HEK293 (cell line): ENCODE measurements at regions not wholly inside any gene's neighbourhood (a gene's known extent, or its start where the extent isn't known, plus 50 kb on each side); places are given as distances from the start of the nearest gene placed in this dataset.
"Not testable (repeated sequence)": the region's sequence is repeated elsewhere in the genome, so short reads cannot be mapped to it uniquely, and the experiment has no call there.

Experiments
- CTCF ChIA-PET: fragments of 350-600 bp; formaldehyde crosslinking; extraction: SDS; loops from one replicate; lab custom pipeline; 2021; ENCODE audit warnings: antibody characterized with exemption; lab: Yijun Ruan, JAX
- POLR2A ChIA-PET: fragments of 300-600 bp; formaldehyde crosslinking; extraction: SDS; loops from one replicate; lab custom pipeline; 2020; ENCODE audit warnings: antibody characterized with exemption, inconsistent platforms; lab: Yijun Ruan, JAX
- H3K27ac ChIP-seq: fragments of 200-500 bp; sonication (Bioruptor generic); 2 replicates; pipeline ENCODE4 v1.5.1; 2014; ENCODE audit warnings: low read depth, low read length, control low read depth, inconsistent platforms; ENCODE audit errors: extremely low read depth
- H3K36me3 ChIP-seq, 2 experiments: fragments of 200-500 bp in 1 of 2; sonication (Bioruptor generic) in 1 of 2; 1 replicate in 1 of 2; 2 replicates in 1 of 2; pipeline ENCODE4 v1.5.1; 2014 to 2017; ENCODE audit warnings: inconsistent platforms in 2 of 2, low read length in 2 of 2; ENCODE audit not compliant: control insufficient read depth in 2 of 2, insufficient read depth in 1 of 2
- H3K4me1 ChIP-seq: fragments of 200-500 bp; sonication (Bioruptor generic); 2 replicates; pipeline ENCODE4 v1.5.1; 2014; ENCODE audit warnings: mild to moderate bottlenecking, low read length, inconsistent platforms; ENCODE audit not compliant: control insufficient read depth, insufficient read depth
- H3K4me3 ChIP-seq: 2 replicates; pipeline ENCODE4 v1.5.1; 2011; ENCODE audit warnings: low read depth, mild to moderate bottlenecking, control low read depth, low read length, moderate library complexity
- H3K9me3 ChIP-seq: fragments of 200-500 bp; sonication (Bioruptor generic); 2 replicates; pipeline ENCODE4 v1.5.1; 2014; ENCODE audit warnings: low read depth, low read length, inconsistent platforms; ENCODE audit not compliant: control insufficient read depth, insufficient read depth
- CTCF ChIP-seq: fragments of 450-650 bp; formaldehyde crosslinking; IDR thresholded peaks from 2 replicates; pipeline ENCODE4 v1.5.1; 2016; ENCODE audit warnings: missing biosample characterization, missing genetic modification characterization
- GLI2 ChIP-seq: fragments of 450-650 bp; formaldehyde crosslinking; IDR thresholded peaks from 2 replicates; pipeline ENCODE4; 2017; ENCODE audit warnings: missing biosample characterization, missing genetic modification characterization, low read depth, borderline replicate concordance
- HOXA7 ChIP-seq: sonication (generic); formaldehyde crosslinking; IDR thresholded peaks from 2 replicates; pipeline ENCODE4 v1.8.1; 2022; ENCODE audit warnings: missing genetic modification reagents, borderline replicate concordance
- KLF1 ChIP-seq: fragments of 450-650 bp; formaldehyde crosslinking; IDR thresholded peaks from 2 replicates; pipeline ENCODE4 v1.5.1; 2016; ENCODE audit warnings: missing biosample characterization, missing genetic modification characterization
- OSR2 ChIP-seq: fragments of 450-650 bp; formaldehyde crosslinking; IDR thresholded peaks from 2 replicates; pipeline ENCODE4 v1.5.1; 2016; ENCODE audit warnings: missing biosample characterization, missing genetic modification characterization
- PRDM1 ChIP-seq: fragments of 450-650 bp; formaldehyde crosslinking; IDR thresholded peaks from 2 replicates; pipeline ENCODE4; 2016; ENCODE audit warnings: missing biosample characterization, missing genetic modification characterization
- PRDM2 ChIP-seq: fragments of 450-650 bp; formaldehyde crosslinking; IDR thresholded peaks from 2 replicates; pipeline ENCODE4 v1.5.1; 2016; ENCODE audit warnings: missing biosample characterization, missing genetic modification characterization, borderline replicate concordance
- ZBTB17 ChIP-seq: fragments of 450-650 bp; formaldehyde crosslinking; IDR thresholded peaks from 2 replicates; pipeline ENCODE4 v1.5.1; 2016; ENCODE audit warnings: missing biosample characterization, missing genetic modification characterization
- ZBTB7A ChIP-seq: fragments of 450-650 bp; formaldehyde crosslinking; IDR thresholded peaks from 2 replicates; pipeline ENCODE4 v1.5.1; 2016; ENCODE audit warnings: low read depth, missing biosample characterization, missing genetic modification characterization
- ZFP3 ChIP-seq: fragments of 450-650 bp; formaldehyde crosslinking; IDR thresholded peaks from 2 replicates; pipeline ENCODE4 v1.5.1; 2016; ENCODE audit warnings: low read depth, missing biosample characterization, missing genetic modification characterization
- ZFP37 ChIP-seq: fragments of 450-650 bp; formaldehyde crosslinking; IDR thresholded peaks from 2 replicates; pipeline ENCODE4 v1.5.1; 2016; ENCODE audit warnings: missing biosample characterization, missing genetic modification characterization
- ZNF121 ChIP-seq: fragments of 450-650 bp; formaldehyde crosslinking; IDR thresholded peaks from 2 replicates; pipeline ENCODE4 v1.5.1; 2016; ENCODE audit warnings: missing biosample characterization, missing genetic modification characterization
- ZNF280C ChIP-seq: fragments of 450-650 bp; formaldehyde crosslinking; IDR thresholded peaks from 2 replicates; pipeline ENCODE4 v1.5.1; 2016; ENCODE audit warnings: missing biosample characterization, missing genetic modification characterization
- ZNF416 ChIP-seq: fragments of 450-650 bp; formaldehyde crosslinking; IDR thresholded peaks from 2 replicates; pipeline ENCODE4 v1.5.1; 2016; ENCODE audit warnings: missing biosample characterization, missing genetic modification characterization
- ZNF529 ChIP-seq: fragments of 450-650 bp; formaldehyde crosslinking; IDR thresholded peaks from 2 replicates; pipeline ENCODE4 v1.5.1; 2017; ENCODE audit warnings: missing genetic modification characterization, missing biosample characterization; ENCODE audit not compliant: insufficient replicate concordance
- ZNF561 ChIP-seq: fragments of 450-650 bp; IDR thresholded peaks from 2 replicates; pipeline ENCODE4 v1.5.1; 2018; ENCODE audit warnings: missing biosample characterization, missing genetic modification characterization, borderline replicate concordance
- ZNF626 ChIP-seq: fragments of 450-650 bp; sonication (Bioruptor Pico); formaldehyde crosslinking; IDR thresholded peaks from 2 replicates; pipeline ENCODE4 v1.5.1; 2018; ENCODE audit warnings: missing biosample characterization, missing genetic modification characterization, inconsistent platforms
- ZNF692 ChIP-seq: fragments of 450-650 bp; formaldehyde crosslinking; IDR thresholded peaks from 2 replicates; pipeline ENCODE4 v1.5.1; 2016; ENCODE audit warnings: missing biosample characterization, missing genetic modification characterization
- ZNF704 ChIP-seq: fragments of 450-650 bp; formaldehyde crosslinking; IDR thresholded peaks from 2 replicates; pipeline ENCODE4 v1.5.1; 2016; ENCODE audit warnings: missing biosample characterization, missing genetic modification characterization
- ZNF768 ChIP-seq: fragments of 450-650 bp; formaldehyde crosslinking; IDR thresholded peaks from 2 replicates; pipeline ENCODE4 v1.5.1; 2018; ENCODE audit warnings: missing biosample characterization, mild to moderate bottlenecking, missing genetic modification characterization

GRCh38 chr12:63495974-63496373, 172.3 kb downstream of the DPY19L2 start:
- H3K4me1 ChIP-seq = no peaks in the 10 kb centered on the region
- CTCF ChIA-PET = no interaction called here
- H3K4me3 ChIP-seq = no peak overlapping the region
- TF ChIP-seq ZNF416 (tag by site-specific recombination) = no peak
- no peak for TF ChIP-seq KLF1 (tag by site-specific recombination)
- no peak for TF ChIP-seq GLI2
- TF ChIP-seq PRDM2 (tag by site-specific recombination) = no peak
- TF ChIP-seq ZNF529 (tag by site-specific recombination) = no peak
- TF ChIP-seq ZFP37 (tag by site-specific recombination) = no peak
- TF ChIP-seq ZNF280C (tag by site-specific recombination) = no peak
- TF ChIP-seq ZNF692 (tag by site-specific recombination) = no peak
- no peak for TF ChIP-seq OSR2 (tag by site-specific recombination)
- no peak for TF ChIP-seq ZBTB7A (tag by site-specific recombination)
- TF ChIP-seq PRDM1 (tag by site-specific recombination) = no peak
- no peak for TF ChIP-seq CTCF (tag by site-specific recombination)
- no peak for TF ChIP-seq HOXA7 (CRISPR knock-in tag)
- no peak for TF ChIP-seq ZNF768
- no peak for TF ChIP-seq ZNF561 (tag by site-specific recombination)
- no peak for TF ChIP-seq ZNF704 (tag by site-specific recombination)
- TF ChIP-seq ZNF121 (tag by site-specific recombination) = no peak
- no peak for TF ChIP-seq ZBTB17 (tag by site-specific recombination)
- no peak for TF ChIP-seq ZFP3
- TF ChIP-seq ZNF626 (tag by site-specific recombination) = no peak
- POLR2A ChIA-PET = no interaction called here
- no peak overlapping the region for H3K27ac ChIP-seq
- no peaks in the 10 kb centered on the region for H3K36me3 ChIP-seq
- H3K9me3 ChIP-seq = no peaks in the 10 kb centered on the region

- H3K9me3 ChIP-seq, CTCF ChIA-PET, POLR2A ChIA-PET, H3K4me3 ChIP-seq, H3K27ac ChIP-seq, H3K36me3 ChIP-seq, H3K4me1 ChIP-seq: not testable (repeated sequence)
Measured at GRCh38 chr12:63493357-63493756, 174.9 kb downstream of the DPY19L2 start.
